GM12864 (cell line): ENCODE measurements at regions not wholly inside any gene's neighbourhood (a gene's known extent, or its start where the extent isn't known, plus 50 kb on each side); places are given as distances from the start of the nearest gene placed in this dataset.

ENCODE experiments used
- DNase-seq: peaks from one replicate; pipeline ENCODE4 v3.0.0-alpha.2; 2011; ENCODE audit warnings: low read depth
- H3K4me3 ChIP-seq: 2 replicates; pipeline ENCODE4 v1.5.1; 2011; ENCODE audit warnings: mild to moderate bottlenecking, low read depth, low read length, control low read depth
- CTCF ChIP-seq: IDR thresholded peaks from 2 replicates; pipeline ENCODE4 v1.5.1; 2011; ENCODE audit warnings: low read depth, mild to moderate bottlenecking, moderate library complexity, low read length, control low read depth, inconsistent platforms; ENCODE audit errors: missing control alignments

DNA sequence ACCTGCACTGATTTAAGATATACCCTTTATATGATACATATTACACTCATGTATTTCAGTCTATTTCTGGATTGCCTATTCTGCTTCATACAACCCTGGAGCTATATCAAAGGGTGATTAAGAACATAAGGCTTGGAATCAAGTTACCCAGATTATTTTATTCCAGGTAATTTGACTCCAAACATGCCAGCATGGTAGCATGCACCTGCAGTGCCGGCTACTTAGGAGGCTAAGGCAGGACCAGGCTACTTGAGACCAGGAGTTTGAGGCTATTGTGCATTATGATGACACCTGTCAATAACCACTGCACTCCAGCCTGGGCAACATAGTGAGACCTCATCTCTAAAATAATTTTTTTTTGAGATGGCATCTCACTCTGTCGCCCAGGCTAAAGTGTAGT, 50.4 kb upstream of the NEO1 start:
- DNase-seq: no peak
- H3K4me3 ChIP-seq: no peak overlapping the region
- TF ChIP-seq CTCF: no peak

DNA sequence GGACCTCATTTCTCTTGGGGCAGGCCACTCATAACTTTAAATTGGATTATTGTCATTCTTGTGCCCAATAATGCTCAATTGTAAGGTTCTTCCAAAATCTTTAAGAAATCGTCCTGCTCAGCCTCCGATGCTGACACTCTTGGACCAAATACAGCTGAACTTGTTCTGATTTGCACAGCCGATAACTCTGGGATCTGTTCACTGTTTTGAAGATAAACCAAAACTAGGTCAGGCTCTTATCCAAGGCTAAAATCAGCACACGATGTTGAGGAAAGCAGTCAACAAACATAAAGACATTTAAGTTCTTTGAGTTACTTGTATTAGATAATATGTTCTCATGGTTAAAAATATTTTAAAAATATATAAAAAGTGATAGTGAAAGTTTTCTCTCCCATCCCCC, 52.0 kb upstream of the NEO1 start:
- TF ChIP-seq CTCF: no peak
- DNase-seq: no peak
- no peak overlapping the region for H3K4me3 ChIP-seq

DNA sequence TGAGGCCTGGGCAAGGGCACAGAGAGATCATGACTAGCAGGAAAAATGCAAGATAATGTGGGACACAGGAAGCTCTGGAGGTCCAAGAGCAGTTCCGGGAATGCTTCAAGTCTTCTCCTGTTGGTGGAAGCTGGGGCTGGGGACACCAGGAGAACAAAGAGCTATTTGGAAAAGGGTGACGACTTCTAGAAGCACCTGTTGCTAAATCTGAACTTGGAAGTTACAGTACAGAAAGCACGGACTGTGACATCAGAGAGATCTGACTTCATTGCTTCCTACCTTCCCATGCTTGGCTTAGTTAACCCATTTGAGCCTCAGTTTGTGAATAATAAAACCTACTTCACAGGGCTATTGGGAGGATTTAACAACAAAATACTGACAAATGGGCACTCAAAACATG, 52.7 kb upstream of the NEO1 start:
- H3K4me3 ChIP-seq: no peak overlapping the region
- no peak for TF ChIP-seq CTCF
- DNase-seq: no peak

GRCh38 chr15:72998681-72999466, 53.4 kb upstream of the NEO1 start:
- no peak for TF ChIP-seq CTCF
- no peak for DNase-seq
- H3K4me3 ChIP-seq: no peak overlapping the region

GRCh38 chr15:72998226-72998625, 54.0 kb upstream of the NEO1 start:
- DNase-seq: no peak
- no peak for TF ChIP-seq CTCF
- no peak overlapping the region for H3K4me3 ChIP-seq

GRCh38 chr15:72995849-72996248, 56.4 kb upstream of the NEO1 start:
- H3K4me3 ChIP-seq: no peak overlapping the region
- DNase-seq: no peak
- no peak for TF ChIP-seq CTCF
